ENCODE measurements at regions not wholly inside any gene's neighbourhood (a gene's known extent, or its start where the extent isn't known, plus 50 kb on each side); places are given as distances from the start of the nearest gene placed in this dataset.
A peak's percentile ranks its signal among the peaks of the same experiment; 100 is the strongest.

DNA sequence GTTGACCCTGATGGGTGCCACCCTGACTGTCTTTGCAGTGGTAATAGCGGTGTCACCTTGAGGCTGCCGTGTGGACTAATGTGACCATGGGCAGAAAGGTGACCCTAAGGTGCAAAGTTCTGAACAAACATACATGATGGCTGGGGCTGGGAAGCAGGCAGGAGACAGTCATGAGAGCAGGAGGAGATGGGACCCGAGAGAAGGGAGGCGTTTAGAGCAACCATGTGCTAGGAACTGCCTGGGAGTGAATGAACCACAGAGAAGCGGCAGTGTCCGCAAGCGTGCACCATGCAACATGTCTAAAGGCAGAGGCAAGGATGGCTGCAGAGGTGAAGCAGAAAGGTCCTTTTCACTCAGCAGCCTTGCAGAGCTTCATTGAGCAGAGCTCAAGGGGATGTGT, 113.1 kb upstream of the GDF10 start:
- peaks cover 11% of the 10 kb centered on the region for H3K27me3 Mint-ChIP-seq (ENCODE audit: unreplicated experiment)
- H3K4me3 Mint-ChIP-seq (ENCODE audit: low read depth, unreplicated experiment) = no peak overlapping the region
- intact Hi-C loops (cut with micrococcal nuclease; ENCODE audit: unreplicated experiment) = no loop called here
- H3K27ac Mint-ChIP-seq (ENCODE audit: unreplicated experiment) = no peak overlapping the region
- CTCF ChIA-PET = no interaction called here
- no peaks in the 10 kb centered on the region for H3K36me3 Mint-ChIP-seq (ENCODE audit: insufficient read depth, unreplicated experiment)
- TF ChIP-seq, protein P1, sequence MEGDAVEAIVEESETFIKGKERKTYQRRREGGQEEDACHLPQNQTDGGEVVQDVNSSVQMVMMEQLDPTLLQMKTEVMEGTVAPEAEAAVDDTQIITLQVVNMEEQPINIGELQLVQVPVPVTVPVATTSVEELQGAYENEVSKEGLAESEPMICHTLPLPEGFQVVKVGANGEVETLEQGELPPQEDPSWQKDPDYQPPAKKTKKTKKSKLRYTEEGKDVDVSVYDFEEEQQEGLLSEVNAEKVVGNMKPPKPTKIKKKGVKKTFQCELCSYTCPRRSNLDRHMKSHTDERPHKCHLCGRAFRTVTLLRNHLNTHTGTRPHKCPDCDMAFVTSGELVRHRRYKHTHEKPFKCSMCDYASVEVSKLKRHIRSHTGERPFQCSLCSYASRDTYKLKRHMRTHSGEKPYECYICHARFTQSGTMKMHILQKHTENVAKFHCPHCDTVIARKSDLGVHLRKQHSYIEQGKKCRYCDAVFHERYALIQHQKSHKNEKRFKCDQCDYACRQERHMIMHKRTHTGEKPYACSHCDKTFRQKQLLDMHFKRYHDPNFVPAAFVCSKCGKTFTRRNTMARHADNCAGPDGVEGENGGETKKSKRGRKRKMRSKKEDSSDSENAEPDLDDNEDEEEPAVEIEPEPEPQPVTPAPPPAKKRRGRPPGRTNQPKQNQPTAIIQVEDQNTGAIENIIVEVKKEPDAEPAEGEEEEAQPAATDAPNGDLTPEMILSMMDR (IDR thresholded peaks at IDR 0.05; ENCODE audit: unreplicated experiment) = no peak
- BruUV-seq (replicated peaks) = no TSS peak
- no peaks in the 10 kb centered on the region for H3K9me3 Mint-ChIP-seq (ENCODE audit: low read depth, unreplicated experiment)
- H3K4me1 Mint-ChIP-seq (ENCODE audit: low read depth, unreplicated experiment) = peaks cover 8% of the 10 kb centered on the region
- DNase-seq = no peak

GRCh38 chr10:47187592-47187991, 112.4 kb upstream of the GDF10 start:
- TF ChIP-seq, protein P1 (IDR thresholded peaks at IDR 0.05; ENCODE audit: unreplicated experiment) = no peak
- H3K4me3 Mint-ChIP-seq (ENCODE audit: low read depth, unreplicated experiment) = no peak overlapping the region
- H3K4me1 Mint-ChIP-seq (ENCODE audit: low read depth, unreplicated experiment) = peaks cover 8% of the 10 kb centered on the region
- no peak for DNase-seq
- peaks cover 11% of the 10 kb centered on the region for H3K27me3 Mint-ChIP-seq (ENCODE audit: unreplicated experiment)
- H3K36me3 Mint-ChIP-seq (ENCODE audit: insufficient read depth, unreplicated experiment) = no peaks in the 10 kb centered on the region
- no TSS peak for BruUV-seq (replicated peaks)
- intact Hi-C loops (cut with micrococcal nuclease; ENCODE audit: unreplicated experiment) = no loop called here
- no peaks in the 10 kb centered on the region for H3K9me3 Mint-ChIP-seq (ENCODE audit: low read depth, unreplicated experiment)
- H3K27ac Mint-ChIP-seq (ENCODE audit: unreplicated experiment) = no peak overlapping the region
- CTCF ChIA-PET = no interaction called here

DNA sequence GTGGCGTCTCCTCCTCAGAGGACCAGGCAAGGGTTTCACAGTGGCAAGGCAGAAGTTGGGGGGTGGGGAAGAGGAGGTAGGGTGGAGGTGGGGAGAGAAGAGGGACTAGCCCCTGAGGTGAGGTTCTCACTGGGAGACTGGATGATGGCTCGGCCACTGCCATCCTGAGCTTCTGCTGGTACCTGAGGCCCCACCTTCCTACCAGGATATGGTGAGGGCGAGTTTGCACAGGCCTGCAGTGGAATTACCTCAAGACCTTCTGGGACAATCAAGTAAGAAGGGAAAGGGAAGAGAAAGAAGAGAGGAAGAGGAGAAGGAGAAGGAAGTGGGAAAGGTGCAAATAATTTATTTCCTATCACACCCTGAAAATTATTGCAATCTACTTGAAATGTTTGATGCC, 111.8 kb upstream of the GDF10 start:
- TF ChIP-seq, protein P1 (IDR thresholded peaks at IDR 0.05; ENCODE audit: unreplicated experiment) = no peak
- CTCF ChIA-PET = no interaction called here
- no peak overlapping the region for H3K27ac Mint-ChIP-seq (ENCODE audit: unreplicated experiment)
- intact Hi-C loops (cut with micrococcal nuclease; ENCODE audit: unreplicated experiment) = no loop called here
- DNase-seq = no peak
- H3K27me3 Mint-ChIP-seq (ENCODE audit: unreplicated experiment) = peaks cover 11% of the 10 kb centered on the region
- BruUV-seq (replicated peaks) = no TSS peak
- H3K36me3 Mint-ChIP-seq (ENCODE audit: insufficient read depth, unreplicated experiment) = no peaks in the 10 kb centered on the region
- peaks cover 8% of the 10 kb centered on the region for H3K4me1 Mint-ChIP-seq (ENCODE audit: low read depth, unreplicated experiment)
- H3K9me3 Mint-ChIP-seq (ENCODE audit: low read depth, unreplicated experiment) = no peaks in the 10 kb centered on the region
- H3K4me3 Mint-ChIP-seq (ENCODE audit: low read depth, unreplicated experiment) = no peak overlapping the region

DNA sequence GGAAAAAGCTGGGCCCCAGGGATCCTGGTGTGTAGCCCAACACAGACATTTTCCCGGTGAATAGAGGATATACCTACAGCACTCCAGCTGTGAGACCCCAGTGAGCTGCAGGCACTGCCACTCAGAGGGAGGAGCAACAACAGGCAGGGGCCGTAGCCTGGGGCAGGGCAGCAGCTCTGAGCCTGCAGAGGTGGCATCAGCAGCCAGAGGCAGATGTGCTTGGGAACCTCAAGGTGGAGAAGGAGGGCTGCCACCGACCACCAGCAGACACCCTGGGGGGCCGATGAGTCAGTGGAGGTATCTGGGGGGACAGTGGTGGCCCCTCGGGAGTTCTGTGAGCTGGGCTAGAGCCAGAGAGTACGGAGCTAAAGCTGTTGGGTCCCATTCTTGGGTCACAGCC, 110.2 kb upstream of the GDF10 start:
- no peaks in the 10 kb centered on the region for H3K9me3 Mint-ChIP-seq (ENCODE audit: low read depth, unreplicated experiment)
- H3K36me3 Mint-ChIP-seq (ENCODE audit: insufficient read depth, unreplicated experiment) = no peaks in the 10 kb centered on the region
- CTCF ChIA-PET = no interaction called here
- peak overlapping the region; percentile 1 for H3K27ac Mint-ChIP-seq (ENCODE audit: unreplicated experiment)
- intact Hi-C loops (cut with micrococcal nuclease; ENCODE audit: unreplicated experiment) = loop anchor here (10.0 kb wide), 1 partner anchor 145 kb away; no protein-coding TSS in a partner anchor
- H3K27me3 Mint-ChIP-seq (ENCODE audit: unreplicated experiment) = peaks cover 11% of the 10 kb centered on the region
- no peak overlapping the region for H3K4me3 Mint-ChIP-seq (ENCODE audit: low read depth, unreplicated experiment)
- H3K4me1 Mint-ChIP-seq (ENCODE audit: low read depth, unreplicated experiment) = peaks cover 8% of the 10 kb centered on the region
- TF ChIP-seq, protein P1 (IDR thresholded peaks at IDR 0.05; ENCODE audit: unreplicated experiment) = no peak
- no TSS peak for BruUV-seq (replicated peaks)
- DNase-seq = no peak

Data from Calu3 (cell line).